Mesothelial cell of epicardium (in vitro differentiated cells): ENCODE measurements at regions not wholly inside any gene's neighbourhood (a gene's known extent, or its start where the extent isn't known, plus 50 kb on each side); places are given as distances from the start of the nearest gene placed in this dataset.
"Not testable (repeated sequence)": the region's sequence is repeated elsewhere in the genome, so short reads cannot be mapped to it uniquely, and the experiment has no call there.

ENCODE experiments used
- DNase-seq, 2 experiments: peaks; one replicate each; pipeline ENCODE4 v3.0.0; 2021; ENCODE audit warnings: low spot score in 2 of 2; ENCODE audit not compliant: unreplicated experiment in 2 of 2
- H3K27ac Mint-ChIP-seq: 2 replicates; pipeline ENCODE4 v1.8.0; 2021; ENCODE audit warnings: mixed read lengths
- H3K27me3 Mint-ChIP-seq: 2 replicates; pipeline ENCODE4 v1.8.0; 2021; ENCODE audit warnings: low read depth, mixed read lengths
- H3K36me3 Mint-ChIP-seq: 2 replicates; pipeline ENCODE4 v1.8.0; 2021; ENCODE audit warnings: mixed read lengths
- H3K4me1 Mint-ChIP-seq: 2 replicates; pipeline ENCODE4 v1.8.0; 2021; ENCODE audit warnings: mixed read lengths
- H3K4me3 Mint-ChIP-seq: 2 replicates; pipeline ENCODE4 v1.8.0; 2021; ENCODE audit warnings: mild to moderate bottlenecking, moderate library complexity, mixed read lengths
- H3K9me3 Mint-ChIP-seq: 2 replicates; pipeline ENCODE4 v1.8.0; 2021; ENCODE audit warnings: mixed read lengths
- CTCF ChIP-seq: fragments of 200-600 bp; sonication (generic); IDR thresholded peaks from one replicate; pipeline ENCODE4 v1.5.0; 2021; ENCODE audit warnings: antibody characterized with exemption; ENCODE audit not compliant: unreplicated experiment

- TF ChIP-seq CTCF, result no peak
- Mint-ChIP-seq H3K27ac (no peak overlapping the region), H3K4me3 (no peak overlapping the region), H3K36me3 (no peaks in the 10 kb centered on the region), H3K9me3 (peaks cover 5% of the 10 kb centered on the region), H3K4me1 (peaks cover 14% of the 10 kb centered on the region), H3K27me3 (no peaks in the 10 kb centered on the region)
- no peak for DNase-seq
Measured at GRCh38 chr11:130562549-130562948, 114.1 kb downstream of the ADAMTS15 start.

GRCh38 chr11:130566360-130566759 is 117.9 kb downstream of the ADAMTS15 start:
- not testable (repeated sequence) for H3K27ac Mint-ChIP-seq, H3K4me1 Mint-ChIP-seq, H3K36me3 Mint-ChIP-seq, H3K4me3 Mint-ChIP-seq, H3K27me3 Mint-ChIP-seq, DNase-seq, H3K9me3 Mint-ChIP-seq

GRCh38 chr11:130571519-130571918 is 123.1 kb downstream of the ADAMTS15 start:
- Mint-ChIP-seq H3K36me3 (no peaks in the 10 kb centered on the region), H3K27me3 (peaks cover 5% of the 10 kb centered on the region), H3K4me3 (no peak overlapping the region), H3K9me3 (no peaks in the 10 kb centered on the region), H3K4me1 (no peaks in the 10 kb centered on the region), H3K27ac (no peak overlapping the region)
- no peak for TF ChIP-seq CTCF
- no peak for DNase-seq

GRCh38 chr11:130571947-130572584 is 123.6 kb downstream of the ADAMTS15 start:
- no peak overlapping the region for H3K4me3 Mint-ChIP-seq
- no peaks in the 10 kb centered on the region for H3K36me3 Mint-ChIP-seq
- H3K27ac Mint-ChIP-seq, result no peak overlapping the region
- no peaks in the 10 kb centered on the region for H3K9me3 Mint-ChIP-seq
- no peak for TF ChIP-seq CTCF
- peaks cover 5% of the 10 kb centered on the region for H3K27me3 Mint-ChIP-seq
- DNase-seq, result no peak
- no peaks in the 10 kb centered on the region for H3K4me1 Mint-ChIP-seq

- Mint-ChIP-seq H3K4me3 (no peak overlapping the region), H3K9me3 (no peaks in the 10 kb centered on the region), H3K36me3 (no peaks in the 10 kb centered on the region), H3K4me1 (no peaks in the 10 kb centered on the region), H3K27ac (no peak overlapping the region), H3K27me3 (no peaks in the 10 kb centered on the region)
- TF ChIP-seq CTCF, result no peak
- no peak for DNase-seq
Measured at GRCh38 chr11:130573767-130574166, 125.3 kb downstream of the ADAMTS15 start.

GRCh38 chr11:130574740-130575139 is 126.3 kb downstream of the ADAMTS15 start:
- Mint-ChIP-seq H3K36me3 (no peaks in the 10 kb centered on the region), H3K27me3 (no peaks in the 10 kb centered on the region), H3K27ac (no peak overlapping the region), H3K9me3 (no peaks in the 10 kb centered on the region), H3K4me3 (no peak overlapping the region), H3K4me1 (no peaks in the 10 kb centered on the region)
- no peak for DNase-seq
- no peak for TF ChIP-seq CTCF
